ENCODE measurements at regions not wholly inside any gene's neighbourhood (a gene's known extent, or its start where the extent isn't known, plus 50 kb on each side); places are given as distances from the start of the nearest gene placed in this dataset.
"Not testable (repeated sequence)": the region's sequence is repeated elsewhere in the genome, so short reads cannot be mapped to it uniquely, and the experiment has no call there.

DNA sequence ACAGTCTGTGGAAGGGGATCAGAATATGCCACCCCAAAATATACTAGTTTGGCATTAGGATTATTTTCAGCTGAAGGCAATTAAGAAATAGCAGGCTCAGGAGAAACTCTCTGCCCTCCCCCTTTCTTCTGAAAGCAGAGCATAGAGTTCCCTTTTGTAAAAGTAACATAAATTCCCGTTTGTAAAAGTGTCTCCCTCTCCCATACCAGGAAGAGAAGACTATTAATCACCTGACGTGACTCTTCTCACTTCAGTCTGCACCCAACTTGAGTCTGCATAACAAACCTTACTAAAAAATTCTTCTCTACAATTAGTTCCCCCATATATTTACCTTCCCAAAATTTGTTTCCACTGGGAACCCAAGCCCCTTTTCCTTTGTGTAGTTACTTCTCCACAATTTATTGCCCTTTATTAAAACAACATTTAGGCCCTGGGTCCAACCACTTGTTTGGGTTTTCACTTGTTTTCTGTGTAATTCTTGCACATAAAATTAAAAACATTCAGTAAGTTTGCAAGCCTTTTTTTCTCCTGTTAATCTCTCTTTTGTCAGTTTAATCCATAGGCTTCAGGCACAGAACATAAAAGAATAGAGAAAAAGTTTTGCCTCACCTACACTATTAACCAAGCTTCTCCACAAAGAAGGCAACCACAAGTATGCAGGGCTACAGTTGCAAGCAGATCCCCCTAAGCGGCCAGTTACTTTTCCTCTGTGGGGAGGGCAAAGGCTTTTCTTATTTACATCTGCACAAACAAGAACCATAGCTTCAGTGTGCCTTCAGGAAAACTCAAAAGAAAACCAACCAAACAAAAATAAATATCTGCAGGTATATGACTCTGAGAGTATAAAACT is 73.8 kb upstream of the EPCAM start:
- no peak for DNase-seq (ENCODE audit: low read depth)

DNA sequence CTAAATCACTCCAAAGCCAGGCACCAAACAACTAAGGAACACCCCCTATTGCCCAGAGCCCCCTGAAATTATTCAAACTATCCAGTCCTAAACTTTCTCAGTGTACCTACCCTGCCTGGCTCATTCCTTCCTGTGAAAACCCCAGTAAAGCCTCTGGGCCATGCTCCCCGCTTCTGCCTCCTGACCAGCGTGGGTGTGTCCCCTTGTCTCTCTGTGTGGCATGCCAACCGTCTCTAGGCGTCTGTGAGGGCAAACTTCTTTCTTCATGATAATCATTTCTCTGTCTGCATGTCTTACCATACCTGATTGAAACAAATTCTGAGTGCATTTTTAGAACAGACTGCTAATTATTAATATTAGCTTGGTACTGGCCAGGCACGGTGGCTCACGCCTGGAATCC is 75.1 kb upstream of the EPCAM start:
- DNase-seq (ENCODE audit: low read depth), result no peak

- no peak for DNase-seq (ENCODE audit: low read depth)
Observed at GRCh38 chr2:47288864-47289263, 80.2 kb upstream of the EPCAM start.

DNA sequence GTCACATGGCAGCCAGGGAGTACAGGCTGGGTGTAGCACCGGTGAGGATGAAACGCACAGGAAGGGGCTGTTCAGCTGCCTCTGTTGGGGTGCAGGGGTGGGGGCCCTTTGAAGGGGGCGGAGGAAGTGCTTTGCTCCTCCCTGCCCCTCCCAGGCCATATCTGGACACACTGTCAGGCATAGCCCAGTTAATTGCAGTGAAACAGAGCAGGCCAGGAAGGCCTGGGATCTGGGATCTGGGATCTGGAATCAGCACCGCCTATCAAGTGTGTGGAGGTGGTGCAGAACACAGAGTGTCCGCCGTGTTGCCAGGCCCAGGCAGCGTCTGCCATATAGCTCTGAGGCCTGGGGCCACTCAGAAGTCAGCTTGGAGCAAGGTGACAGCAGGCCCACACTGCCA is 85.5 kb upstream of the EPCAM start:
- DNase-seq (ENCODE audit: low read depth), result no peak

DNA sequence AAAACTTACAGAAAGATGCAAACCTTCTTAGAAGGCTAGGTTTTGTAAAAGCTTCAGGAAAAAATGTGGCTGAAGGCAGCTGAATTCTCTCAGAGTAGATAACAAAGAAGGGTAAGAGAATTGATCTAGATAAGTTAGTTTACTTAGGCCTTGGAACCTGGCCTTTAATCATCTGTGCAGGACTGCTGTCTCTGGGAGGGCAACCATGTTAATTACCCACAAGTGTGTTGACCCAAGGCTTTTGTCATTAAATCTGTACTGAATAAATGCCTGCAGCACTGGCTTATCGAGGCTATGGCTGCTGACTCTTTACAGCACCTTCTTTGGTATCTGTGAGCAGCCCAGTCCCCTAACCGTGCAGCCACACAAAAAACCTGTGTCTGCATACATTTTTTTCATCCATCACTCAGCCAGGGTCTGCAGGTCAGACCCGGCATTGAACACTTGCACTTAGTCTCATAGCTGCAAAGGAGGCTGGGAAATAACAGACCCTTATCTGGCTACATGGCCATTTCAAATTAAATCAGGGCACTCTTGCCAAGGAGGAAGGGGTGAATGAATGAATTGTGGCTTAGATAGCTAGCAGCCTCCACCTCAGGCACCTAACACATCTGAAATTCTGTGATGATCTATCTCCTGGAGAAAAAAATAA is 86.4 kb upstream of the EPCAM start:
- DNase-seq (ENCODE audit: low read depth), result no peak

GRCh38 chr2:47279525-47279924 is 89.6 kb upstream of the EPCAM start:
- not testable (repeated sequence) for DNase-seq (ENCODE audit: low read depth)

DNA sequence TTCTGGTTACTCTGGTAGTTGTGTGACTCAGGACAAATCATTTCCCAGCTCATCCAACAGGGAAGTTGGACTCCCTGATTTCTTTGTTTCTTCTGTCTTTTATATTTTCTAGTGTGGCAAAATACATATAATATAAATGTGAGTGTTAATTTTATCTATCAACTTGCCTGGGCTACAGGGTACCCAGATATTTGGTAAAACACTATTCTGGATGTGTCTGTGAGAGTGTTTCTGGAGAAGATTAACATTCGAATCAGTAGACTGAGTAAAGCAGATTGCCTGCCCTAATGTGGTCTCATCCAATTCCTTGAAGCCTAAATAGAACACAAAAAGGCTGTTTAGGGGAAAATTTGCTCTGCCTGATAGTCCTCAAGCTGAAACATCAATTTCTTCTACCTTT is 91.1 kb upstream of the EPCAM start:
- DNase-seq (ENCODE audit: low read depth), result no peak

DNA sequence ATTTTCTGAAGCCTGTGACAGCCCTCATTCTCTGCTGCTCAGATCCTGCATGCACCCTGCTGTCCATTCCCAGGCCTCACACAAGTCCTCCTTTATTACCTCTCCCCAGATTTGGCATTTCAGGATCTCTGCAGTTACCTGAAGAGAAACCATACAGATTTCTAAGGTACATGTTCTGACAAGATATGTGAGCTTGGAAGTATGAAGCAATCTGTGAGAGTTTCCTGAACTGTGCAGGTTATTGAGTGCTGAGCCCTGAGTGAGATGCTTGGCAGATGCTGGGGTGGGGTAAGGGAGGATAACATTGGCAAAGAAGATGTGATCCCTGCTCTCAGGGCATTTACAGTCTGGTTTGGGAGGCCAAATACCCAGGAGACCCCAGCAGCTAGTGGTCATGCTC is 91.9 kb upstream of the EPCAM start:
- DNase-seq (ENCODE audit: low read depth), result no peak

DNA sequence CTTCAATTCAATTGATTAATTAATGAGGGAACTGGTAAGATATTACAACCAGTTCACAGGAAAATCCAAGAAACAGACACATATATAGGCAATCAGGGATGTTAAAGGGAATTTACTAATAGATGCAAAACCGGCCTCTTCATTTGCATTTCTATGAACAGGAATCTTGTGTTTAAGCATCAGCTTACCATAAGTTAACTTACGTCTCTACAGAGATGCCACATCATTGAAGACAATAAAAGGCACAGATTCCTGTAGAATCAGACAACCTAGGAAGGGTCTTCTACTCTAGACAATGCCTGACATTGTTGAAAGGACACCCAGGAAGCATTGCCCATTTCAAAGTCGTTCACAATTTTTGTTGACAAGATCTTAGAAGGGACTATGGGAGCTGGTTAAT is 93.0 kb upstream of the EPCAM start:
- no peak for DNase-seq (ENCODE audit: low read depth)

- no peak for DNase-seq (ENCODE audit: low read depth)
Observed at GRCh38 chr2:47274054-47274782, 94.9 kb upstream of the EPCAM start.

GRCh38 chr2:47272905-47273758 is 96.0 kb upstream of the EPCAM start:
- DNase-seq (ENCODE audit: low read depth), result no peak

DNA sequence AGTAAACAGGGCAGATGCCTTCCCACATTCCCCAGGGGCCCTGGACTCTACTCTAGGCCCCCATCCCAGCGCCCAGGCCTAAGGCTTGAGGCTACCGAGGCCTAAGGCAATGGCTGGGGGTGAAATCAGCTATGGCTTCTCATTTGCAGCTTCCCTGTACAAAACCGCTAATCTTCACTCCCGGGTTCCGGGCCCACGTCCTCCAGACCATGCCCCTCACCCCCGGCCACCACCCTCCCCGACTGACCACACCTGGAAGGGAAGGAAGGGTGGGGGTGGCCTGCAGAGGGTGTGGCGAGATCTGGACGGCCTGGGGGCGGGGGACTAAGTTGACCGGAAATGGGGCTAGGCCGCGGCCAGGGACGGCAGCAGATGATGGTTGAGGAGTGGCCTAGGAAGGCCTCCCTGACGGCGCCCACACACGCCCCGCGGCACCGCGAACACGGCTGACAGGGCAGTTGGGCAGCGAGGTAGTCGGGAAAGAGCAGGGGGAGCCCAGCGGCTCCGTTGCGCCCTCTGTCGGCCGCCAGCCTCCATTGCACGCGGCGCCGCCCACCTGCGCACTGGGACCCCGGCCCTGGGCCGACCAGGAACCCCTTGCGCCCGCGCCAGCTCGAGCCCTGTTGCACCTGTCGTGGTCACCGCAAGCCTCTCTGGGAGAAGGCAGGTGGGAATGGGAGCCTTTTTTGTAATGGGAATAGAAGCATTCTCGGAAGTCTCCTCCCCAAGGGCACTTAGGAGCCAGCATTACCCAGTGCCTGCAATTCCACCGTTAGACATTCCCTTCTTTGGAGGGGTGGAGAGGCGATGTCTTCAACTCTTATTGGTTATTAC is 95.9 kb upstream of the CALM2 start:
- DNase-seq (ENCODE audit: low read depth), result peak; percentile 37

GRCh38 chr2:47271054-47272000 is 95.0 kb upstream of the CALM2 start:
- DNase-seq (ENCODE audit: low read depth), result no peak

DNA sequence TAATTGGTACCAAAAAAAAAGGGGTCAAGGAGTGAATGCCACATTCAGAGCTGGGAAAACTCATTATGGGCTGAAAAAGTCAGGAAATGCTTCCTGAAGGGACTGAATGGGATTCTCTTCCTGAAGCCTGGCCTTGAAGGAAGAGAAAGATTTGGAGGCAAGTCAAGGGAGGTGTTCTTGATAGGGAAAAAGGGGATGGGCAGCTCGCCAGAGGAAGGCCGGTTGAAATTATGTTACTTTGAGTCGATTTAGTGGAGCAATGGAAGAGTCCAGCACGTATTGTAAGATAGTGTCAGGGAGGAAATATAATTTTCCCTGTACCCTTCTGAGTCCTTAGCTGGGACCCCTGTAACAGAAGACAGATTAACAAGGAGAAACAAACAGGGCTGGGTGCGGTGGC is 94.1 kb upstream of the CALM2 start:
- no peak for DNase-seq (ENCODE audit: low read depth)

DNA sequence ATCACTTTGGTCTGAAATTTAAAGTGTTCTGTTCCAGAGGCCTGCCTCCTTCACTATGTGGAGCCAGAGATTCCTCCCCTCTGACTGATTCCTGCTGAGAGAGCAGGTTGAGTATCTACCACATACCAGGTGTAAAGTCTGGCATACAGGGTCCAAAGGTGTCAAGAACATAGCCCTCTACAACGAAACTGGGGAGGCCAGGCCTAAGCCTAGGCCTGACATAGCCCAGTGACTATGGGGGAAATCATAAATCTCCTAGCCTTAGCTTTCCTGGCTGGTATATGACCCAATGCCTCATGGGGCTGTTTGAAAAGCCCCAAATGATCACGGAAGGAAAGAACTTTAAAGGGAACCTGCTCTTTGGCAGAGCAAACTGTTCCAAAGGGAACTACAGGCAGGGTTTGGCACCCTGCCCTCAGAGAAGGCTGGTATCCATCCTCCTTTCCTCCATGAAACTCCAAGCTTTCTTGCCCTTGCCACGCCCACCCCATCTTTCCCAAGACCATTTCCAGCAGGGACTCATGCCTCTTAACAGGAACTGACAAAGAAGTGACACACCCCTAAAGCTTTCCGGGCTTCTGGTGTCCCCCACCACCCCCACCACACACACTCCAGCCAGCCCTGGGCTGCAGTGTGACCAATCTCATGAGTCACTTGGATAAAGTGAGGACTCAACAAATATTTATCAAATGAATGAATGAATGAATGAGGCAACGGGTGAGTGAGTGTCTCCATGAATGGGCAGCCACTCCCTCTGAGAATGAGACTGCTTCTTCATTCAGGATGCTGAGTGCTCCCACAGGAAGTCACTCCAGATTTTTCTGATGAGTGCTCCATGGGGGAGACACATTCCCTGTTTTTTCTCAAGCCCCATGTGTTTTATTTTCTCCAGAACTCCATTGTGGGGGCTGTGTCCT is 93.3 kb upstream of the CALM2 start:
- no peak for DNase-seq (ENCODE audit: low read depth)

DNA sequence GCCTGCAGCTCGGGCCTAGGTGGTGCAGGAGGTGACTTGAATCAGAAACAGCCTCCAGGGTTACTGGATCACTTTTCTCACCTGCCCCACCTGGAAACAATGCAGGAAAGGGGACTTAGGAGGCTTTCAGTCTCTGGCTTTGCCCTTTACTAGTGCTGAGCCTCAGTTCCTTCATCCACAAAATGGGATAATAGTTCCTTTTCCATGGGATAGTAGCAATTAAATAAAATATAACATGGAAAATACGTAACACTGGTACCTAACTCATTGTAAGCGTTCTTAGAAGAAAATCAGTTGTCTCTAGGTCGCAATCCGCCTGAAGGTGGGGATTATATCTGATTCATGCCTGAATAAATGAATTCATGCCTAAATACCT is 91.4 kb upstream of the CALM2 start:
- DNase-seq (ENCODE audit: low read depth), result no peak

- DNase-seq (ENCODE audit: low read depth), result no peak
Observed at GRCh38 chr2:47266939-47267710, 90.8 kb upstream of the CALM2 start.

GRCh38 chr2:47265751-47266231 is 89.5 kb upstream of the CALM2 start:
- no peak for DNase-seq (ENCODE audit: low read depth)
